ENCODE measurements at regions not wholly inside any gene's neighbourhood (a gene's known extent, or its start where the extent isn't known, plus 50 kb on each side); places are given as distances from the start of the nearest gene placed in this dataset.

GRCh38 chr5:3210531-3210930 lies 385.1 kb upstream of the IRX1 start:
- TF ChIP-seq CTCF (IDR thresholded peaks at IDR 0.05): no peak
- TF ChIP-seq POLR2A (IDR thresholded peaks at IDR 0.05): no peak

All from lower leg skin (tissue), 3 donors.